Body of pancreas (tissue), 4 donors: ENCODE measurements at regions not wholly inside any gene's neighbourhood (a gene's known extent, or its start where the extent isn't known, plus 50 kb on each side); places are given as distances from the start of the nearest gene placed in this dataset.

Experiments
- ATAC-seq: fragments of 150-250 bp; one replicate; pipeline ENCODE4 v1.9.1; 2016
- DNase-seq, 4 donors: peaks; one replicate each; pipeline ENCODE4 v3.0.0-alpha.2; 2019
- H3K27ac ChIP-seq, 4 donors: fragments of 200-600 bp; sonication (generic); 1 replicate in 3 of 4; 2 replicates in 1 of 4; pipeline versions ENCODE4 v1.5.1 to v1.6.1; 2016 to 2019; ENCODE audit warnings: mild to moderate bottlenecking in 1 of 4, mixed read lengths in 1 of 4, moderate library complexity in 1 of 4
- H3K27me3 ChIP-seq, 2 donors: fragments of 200-600 bp; sonication (generic); one replicate each; pipeline ENCODE4 v1.6.0; 2016; ENCODE audit warnings: mild to moderate bottlenecking in 1 of 2
- H3K36me3 ChIP-seq, 2 donors: fragments of 200-600 bp; sonication (generic); replicated peaks in 1 of 2; 2 replicates each; pipeline ENCODE4 v1.5.1; 2016; ENCODE audit warnings: low read depth in 2 of 2; ENCODE audit not compliant: insufficient read depth in 1 of 2
- H3K4me1 ChIP-seq: fragments of 200-600 bp; sonication (generic); one replicate; pipeline ENCODE4 v1.6.0; 2016
- H3K4me3 ChIP-seq, 2 donors: fragments of 200-600 bp; sonication (generic); 1 replicate in 1 of 2; 2 replicates in 1 of 2; pipeline ENCODE4 v1.5.1; 2016 to 2019
- H3K9me3 ChIP-seq, 3 donors: fragments of 200-600 bp; sonication (generic); 1 replicate in 2 of 3; 2 replicates in 1 of 3; pipeline ENCODE4 v1.5.1; 2016
- CTCF ChIP-seq, 7 experiments: fragments of 450-650 bp in 4 of 7; fragments of 200-600 bp in 3 of 7; sonication (generic) in 3 of 7; IDR thresholded peaks; one replicate each; pipeline ENCODE4 v1.5.1; 2016 to 2019; ENCODE audit warnings: antibody characterized with exemption in 7 of 7
- POLR2A ChIP-seq, 3 donors: fragments of 450-650 bp; IDR thresholded peaks; one replicate each; pipeline ENCODE4 v1.6.1; 2016; ENCODE audit warnings: antibody characterized with exemption in 3 of 3, mild to moderate bottlenecking in 2 of 3
- WGBS, 2 donors: methylation state at CpG; one replicate each; pipeline ENCODE4 v1.1.5; 2017; 5-methylcytosine and 5-hydroxymethylcytosine counted together
- intact Hi-C: fragments of 100-400 bp; cut with DNase I; formaldehyde crosslinking; loops from one replicate; pipeline ENCODE4 v1.15.1; 2023

DNA sequence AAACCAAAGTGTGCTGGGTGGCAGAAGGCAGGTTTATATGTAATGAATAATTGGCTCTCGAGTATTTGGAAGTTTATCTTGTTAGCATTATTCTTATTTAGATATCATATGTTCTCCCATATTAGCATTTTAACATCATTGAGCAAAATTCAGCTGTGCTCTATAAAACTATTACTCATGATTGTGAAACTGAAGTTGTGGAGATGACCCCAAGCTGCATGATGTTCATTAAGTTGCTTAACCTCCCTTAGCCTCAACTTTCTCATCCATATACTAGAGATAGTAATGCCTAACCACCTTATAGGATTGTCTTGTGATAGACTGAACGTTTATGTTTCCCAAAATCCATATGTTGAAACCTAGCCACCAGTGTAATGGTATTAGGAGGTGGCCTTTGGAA, 346.3 kb downstream of the SATB2 start:
- Histone ChIP-seq H3K36me3 (no peaks in the 10 kb centered on the region), H3K27ac (no peak overlapping the region), H3K27me3 (no peaks in the 10 kb centered on the region), H3K4me3 (no peak overlapping the region), H3K4me1 (no peaks in the 10 kb centered on the region), H3K9me3 (no peaks in the 10 kb centered on the region)
- WGBS, 2 donors, result 43 to 54% methylated on average over 2 of the region's 2 CpGs
- intact Hi-C loops, result no loop called here
- DNase-seq, result no peak
- TF ChIP-seq POLR2A (IDR thresholded peaks at IDR 0.05), result no peak
- no peak for TF ChIP-seq CTCF (IDR thresholded peaks at IDR 0.05)
- ATAC-seq, result no peak

GRCh38 chr2:199108056-199108455, 349.7 kb downstream of the SATB2 start:
- H3K36me3 ChIP-seq, result no peaks in the 10 kb centered on the region
- no peak overlapping the region for H3K27ac ChIP-seq
- DNase-seq (no peak), ATAC-seq (no peak)
- no peaks in the 10 kb centered on the region for H3K27me3 ChIP-seq
- no peak for TF ChIP-seq POLR2A (IDR thresholded peaks at IDR 0.05)
- TF ChIP-seq CTCF (IDR thresholded peaks at IDR 0.05), result no peak
- no peaks in the 10 kb centered on the region for H3K4me1 ChIP-seq
- H3K4me3 ChIP-seq, result no peak overlapping the region
- H3K9me3 ChIP-seq, result no peaks in the 10 kb centered on the region
- intact Hi-C loops, result no loop called here
- 51 to 59% methylated on average over 1 of the region's 1 CpG for WGBS, 2 donors

- H3K4me3 ChIP-seq, result no peak overlapping the region
- no peak overlapping the region for H3K27ac ChIP-seq
- no peak for TF ChIP-seq CTCF (IDR thresholded peaks at IDR 0.05)
- TF ChIP-seq POLR2A (IDR thresholded peaks at IDR 0.05), result no peak
- H3K36me3 ChIP-seq, result no peaks in the 10 kb centered on the region
- ATAC-seq (no peak), DNase-seq (no peak)
- 27 to 41% methylated on average over 3 of the region's 3 CpGs for WGBS, 2 donors
- H3K9me3 ChIP-seq, result no peaks in the 10 kb centered on the region
- H3K27me3 ChIP-seq, result no peaks in the 10 kb centered on the region
- intact Hi-C loops, result no loop called here
- H3K4me1 ChIP-seq, result no peaks in the 10 kb centered on the region
Observed at GRCh38 chr2:199105826-199106225, 351.9 kb downstream of the SATB2 start.

GRCh38 chr2:199101487-199101886, 356.3 kb downstream of the SATB2 start:
- no peak for TF ChIP-seq POLR2A (IDR thresholded peaks at IDR 0.05)
- no peak for TF ChIP-seq CTCF (IDR thresholded peaks at IDR 0.05)
- Histone ChIP-seq H3K4me1 (no peaks in the 10 kb centered on the region), H3K36me3 (no peaks in the 10 kb centered on the region), H3K9me3 (no peaks in the 10 kb centered on the region), H3K27ac (no peak overlapping the region), H3K27me3 (no peaks in the 10 kb centered on the region), H3K4me3 (no peak overlapping the region)
- DNase-seq (no peak), ATAC-seq (no peak)
- intact Hi-C loops, result no loop called here
- 74 to 91% methylated on average over 3 of the region's 3 CpGs for WGBS, 2 donors

DNA sequence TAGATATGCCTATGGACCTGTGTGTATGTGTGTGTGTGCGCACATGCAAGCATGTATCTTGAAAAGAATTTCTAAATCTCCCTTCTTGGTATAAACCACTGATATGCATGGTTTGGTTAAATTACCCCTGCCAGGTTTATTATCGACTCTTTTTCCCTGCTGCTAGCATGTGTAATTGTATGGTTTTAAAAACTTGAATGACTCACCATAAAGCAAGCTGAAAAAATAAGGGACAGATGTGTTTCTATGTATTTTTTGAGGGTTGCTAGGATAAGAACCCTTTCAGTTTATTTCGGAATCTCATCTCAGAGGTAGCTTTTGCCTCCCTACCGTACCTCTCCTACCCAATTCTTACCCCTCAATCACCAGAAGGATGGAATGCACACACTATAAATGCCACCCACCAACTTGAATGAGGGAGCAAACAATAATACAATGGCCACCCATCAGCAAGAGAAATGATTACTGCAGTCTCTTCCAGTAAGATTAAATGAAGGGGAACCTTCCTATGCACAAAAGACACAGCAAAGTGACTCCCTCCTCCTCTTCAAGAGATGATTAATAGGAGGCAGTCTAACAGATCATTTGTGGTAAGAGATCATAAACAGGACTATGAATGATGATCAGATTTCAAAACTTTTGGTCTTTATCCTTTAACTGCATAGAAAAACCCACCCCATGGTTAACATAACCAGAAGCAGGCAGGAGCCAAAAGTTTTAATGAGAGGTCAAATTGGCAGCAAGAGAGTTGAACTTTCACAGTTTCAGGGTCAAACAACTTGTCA, 357.2 kb downstream of the SATB2 start:
- DNase-seq, result no peak
- no peak for TF ChIP-seq POLR2A (IDR thresholded peaks at IDR 0.05)
- TF ChIP-seq CTCF (IDR thresholded peaks at IDR 0.05), result no peak
- no peaks in the 10 kb centered on the region for H3K27me3 ChIP-seq
- intact Hi-C loops, result no loop called here
- no peaks in the 10 kb centered on the region for H3K36me3 ChIP-seq
- no peak overlapping the region for H3K4me3 ChIP-seq
- H3K9me3 ChIP-seq, result no peaks in the 10 kb centered on the region
- 69 to 78% methylated on average over 4 of the region's 4 CpGs for WGBS, 2 donors
- no peak for ATAC-seq
- no peak overlapping the region for H3K27ac ChIP-seq
- no peaks in the 10 kb centered on the region for H3K4me1 ChIP-seq
